ENCODE measurements at regions not wholly inside any gene's neighbourhood (a gene's known extent, or its start where the extent isn't known, plus 50 kb on each side); places are given as distances from the start of the nearest gene placed in this dataset.

GRCh38 chr22:22771696-22772377 lies 115.8 kb upstream of the IGLL5 start:
- no peak for TF ChIP-seq ZNF585B (tag by site-specific recombination; IDR thresholded peaks at IDR 0.05)
- TF ChIP-seq, protein P1, sequence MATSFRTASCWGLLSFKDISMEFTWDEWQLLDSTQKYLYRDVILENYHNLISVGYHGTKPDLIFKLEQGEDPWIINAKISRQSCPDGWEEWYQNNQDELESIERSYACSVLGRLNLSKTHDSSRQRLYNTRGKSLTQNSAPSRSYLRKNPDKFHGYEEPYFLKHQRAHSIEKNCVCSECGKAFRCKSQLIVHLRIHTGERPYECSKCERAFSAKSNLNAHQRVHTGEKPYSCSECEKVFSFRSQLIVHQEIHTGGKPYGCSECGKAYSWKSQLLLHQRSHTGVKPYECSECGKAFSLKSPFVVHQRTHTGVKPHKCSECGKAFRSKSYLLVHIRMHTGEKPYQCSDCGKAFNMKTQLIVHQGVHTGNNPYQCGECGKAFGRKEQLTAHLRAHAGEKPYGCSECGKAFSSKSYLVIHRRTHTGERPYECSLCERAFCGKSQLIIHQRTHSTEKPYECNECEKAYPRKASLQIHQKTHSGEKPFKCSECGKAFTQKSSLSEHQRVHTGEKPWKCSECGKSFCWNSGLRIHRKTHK (tag by site-specific recombination; IDR thresholded peaks at IDR 0.05) = no peak
- TF ChIP-seq, protein P2, sequence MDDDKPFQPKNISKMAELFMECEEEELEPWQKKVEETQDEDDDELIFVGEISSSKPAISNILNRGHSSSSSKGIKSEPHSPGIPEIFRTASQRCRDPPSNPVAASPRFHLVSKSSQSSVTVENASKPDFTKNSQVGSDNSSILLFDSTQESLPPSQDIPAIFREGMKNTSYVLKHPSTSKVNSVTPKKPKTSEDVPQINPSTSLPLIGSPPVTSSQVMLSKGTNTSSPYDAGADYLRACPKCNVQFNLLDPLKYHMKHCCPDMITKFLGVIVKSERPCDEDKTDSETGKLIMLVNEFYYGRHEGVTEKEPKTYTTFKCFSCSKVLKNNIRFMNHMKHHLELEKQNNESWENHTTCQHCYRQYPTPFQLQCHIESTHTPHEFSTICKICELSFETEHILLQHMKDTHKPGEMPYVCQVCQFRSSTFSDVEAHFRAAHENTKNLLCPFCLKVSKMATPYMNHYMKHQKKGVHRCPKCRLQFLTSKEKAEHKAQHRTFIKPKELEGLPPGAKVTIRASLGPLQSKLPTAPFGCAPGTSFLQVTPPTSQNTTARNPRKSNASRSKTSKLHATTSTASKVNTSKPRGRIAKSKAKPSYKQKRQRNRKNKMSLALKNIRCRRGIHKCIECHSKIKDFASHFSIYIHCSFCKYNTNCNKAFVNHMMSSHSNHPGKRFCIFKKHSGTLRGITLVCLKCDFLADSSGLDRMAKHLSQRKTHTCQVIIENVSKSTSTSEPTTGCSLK (tag by site-specific recombination; IDR thresholded peaks at IDR 0.05) = no peak
- no peak for TF ChIP-seq ZNF48 (tag by site-specific recombination; IDR thresholded peaks at IDR 0.05)
- no peak for TF ChIP-seq ZNF776 (tag by site-specific recombination; IDR thresholded peaks at IDR 0.05; ENCODE audit: borderline replicate concordance)
- no peak for TF ChIP-seq ZNF239 (tag by site-specific recombination; IDR thresholded peaks at IDR 0.05)
- no peak for TF ChIP-seq ZNF140 (tag by site-specific recombination; IDR thresholded peaks at IDR 0.05)
- TF ChIP-seq ZNF394 (tag by site-specific recombination; IDR thresholded peaks at IDR 0.05; ENCODE audit: borderline replicate concordance) = no peak
- TF ChIP-seq ZNF660 (tag by site-specific recombination; IDR thresholded peaks at IDR 0.05) = no peak
- no peak for TF ChIP-seq YY2 (tag by site-specific recombination; IDR thresholded peaks at IDR 0.05)
- no peak for TF ChIP-seq ZNF555 (tag by site-specific recombination; conservative IDR thresholded peaks at IDR 0.05)
- TF ChIP-seq ZNF324 (tag by site-specific recombination; IDR thresholded peaks at IDR 0.05) = no peak
- Histone ChIP-seq H3K36me3 (ENCODE audit: control insufficient read depth in 2 of 2, insufficient read depth in 1 of 2, low read length in 2 of 2) (no peaks in the 10 kb centered on the region), H3K9me3 (ENCODE audit: control insufficient read depth, insufficient read depth, low read depth, low read length) (no peaks in the 10 kb centered on the region), H3K4me1 (ENCODE audit: control insufficient read depth, insufficient read depth, low read length) (no peaks in the 10 kb centered on the region), H3K4me3 (ENCODE audit: low read depth, low read length) (no peak overlapping the region), H3K27ac (ENCODE audit: extremely low read depth, low read depth, low read length) (no peak overlapping the region)
- ChIA-PET POLR2A (no interaction called here), CTCF (interaction anchor here (0.7 to 9.5 kb wide), 14 partner anchors 13 to 429 kb away, joined by 3 to 158 read pairs (median 11); no protein-coding TSS in a partner anchor)

DNA sequence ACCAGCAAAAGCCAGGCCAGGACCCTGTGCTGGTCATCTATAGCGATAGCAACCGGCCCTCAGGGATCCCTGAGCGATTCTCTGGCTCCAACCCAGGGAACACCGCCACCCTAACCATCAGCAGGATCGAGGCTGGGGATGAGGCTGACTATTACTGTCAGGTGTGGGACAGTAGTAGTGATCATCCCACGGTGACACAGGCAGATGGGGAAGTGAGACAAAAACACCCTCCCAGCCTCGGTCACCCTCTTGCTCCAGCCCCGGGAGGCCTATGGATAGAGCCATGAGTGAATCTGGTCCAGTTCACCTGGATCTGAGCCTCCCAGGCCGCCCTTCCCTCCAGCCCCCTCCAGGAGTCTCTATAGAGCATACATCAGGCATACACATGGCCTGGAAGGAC lies 115.2 kb upstream of the IGLL5 start:
- TF ChIP-seq ZNF266 (tag by site-specific recombination; IDR thresholded peaks at IDR 0.05; ENCODE audit: low read depth) (no peak), ZNF623 (tag by site-specific recombination; IDR thresholded peaks at IDR 0.05) (no peak), ZNF621 (tag by site-specific recombination; IDR thresholded peaks at IDR 0.05) (no peak), ZNF138 (tag by site-specific recombination; IDR thresholded peaks at IDR 0.05; ENCODE audit: borderline replicate concordance) (no peak), ZNF202 (tag by site-specific recombination; IDR thresholded peaks at IDR 0.05; ENCODE audit: borderline replicate concordance) (no peak), ZNF239 (tag by site-specific recombination; IDR thresholded peaks at IDR 0.05) (no peak), KLF16 (tag by site-specific recombination; IDR thresholded peaks at IDR 0.05) (no peak), ZNF423 (tag by site-specific recombination; IDR thresholded peaks at IDR 0.05) (no peak), ZNF596 (tag by site-specific recombination; IDR thresholded peaks at IDR 0.05) (no peak), SCRT1 (tag by site-specific recombination; IDR thresholded peaks at IDR 0.05; ENCODE audit: borderline replicate concordance) (no peak), ZNF777 (tag by site-specific recombination; IDR thresholded peaks at IDR 0.05; ENCODE audit: borderline replicate concordance) (no peak), ZNF394 (tag by site-specific recombination; IDR thresholded peaks at IDR 0.05; ENCODE audit: borderline replicate concordance) (no peak), ZNF341 (tag by site-specific recombination; IDR thresholded peaks at IDR 0.05; ENCODE audit: low read depth) (no peak)
- TF ChIP-seq, protein P3, sequence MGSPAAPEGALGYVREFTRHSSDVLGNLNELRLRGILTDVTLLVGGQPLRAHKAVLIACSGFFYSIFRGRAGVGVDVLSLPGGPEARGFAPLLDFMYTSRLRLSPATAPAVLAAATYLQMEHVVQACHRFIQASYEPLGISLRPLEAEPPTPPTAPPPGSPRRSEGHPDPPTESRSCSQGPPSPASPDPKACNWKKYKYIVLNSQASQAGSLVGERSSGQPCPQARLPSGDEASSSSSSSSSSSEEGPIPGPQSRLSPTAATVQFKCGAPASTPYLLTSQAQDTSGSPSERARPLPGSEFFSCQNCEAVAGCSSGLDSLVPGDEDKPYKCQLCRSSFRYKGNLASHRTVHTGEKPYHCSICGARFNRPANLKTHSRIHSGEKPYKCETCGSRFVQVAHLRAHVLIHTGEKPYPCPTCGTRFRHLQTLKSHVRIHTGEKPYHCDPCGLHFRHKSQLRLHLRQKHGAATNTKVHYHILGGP (tag by site-specific recombination; IDR thresholded peaks at IDR 0.05) = no peak
- TF ChIP-seq, protein P4, sequence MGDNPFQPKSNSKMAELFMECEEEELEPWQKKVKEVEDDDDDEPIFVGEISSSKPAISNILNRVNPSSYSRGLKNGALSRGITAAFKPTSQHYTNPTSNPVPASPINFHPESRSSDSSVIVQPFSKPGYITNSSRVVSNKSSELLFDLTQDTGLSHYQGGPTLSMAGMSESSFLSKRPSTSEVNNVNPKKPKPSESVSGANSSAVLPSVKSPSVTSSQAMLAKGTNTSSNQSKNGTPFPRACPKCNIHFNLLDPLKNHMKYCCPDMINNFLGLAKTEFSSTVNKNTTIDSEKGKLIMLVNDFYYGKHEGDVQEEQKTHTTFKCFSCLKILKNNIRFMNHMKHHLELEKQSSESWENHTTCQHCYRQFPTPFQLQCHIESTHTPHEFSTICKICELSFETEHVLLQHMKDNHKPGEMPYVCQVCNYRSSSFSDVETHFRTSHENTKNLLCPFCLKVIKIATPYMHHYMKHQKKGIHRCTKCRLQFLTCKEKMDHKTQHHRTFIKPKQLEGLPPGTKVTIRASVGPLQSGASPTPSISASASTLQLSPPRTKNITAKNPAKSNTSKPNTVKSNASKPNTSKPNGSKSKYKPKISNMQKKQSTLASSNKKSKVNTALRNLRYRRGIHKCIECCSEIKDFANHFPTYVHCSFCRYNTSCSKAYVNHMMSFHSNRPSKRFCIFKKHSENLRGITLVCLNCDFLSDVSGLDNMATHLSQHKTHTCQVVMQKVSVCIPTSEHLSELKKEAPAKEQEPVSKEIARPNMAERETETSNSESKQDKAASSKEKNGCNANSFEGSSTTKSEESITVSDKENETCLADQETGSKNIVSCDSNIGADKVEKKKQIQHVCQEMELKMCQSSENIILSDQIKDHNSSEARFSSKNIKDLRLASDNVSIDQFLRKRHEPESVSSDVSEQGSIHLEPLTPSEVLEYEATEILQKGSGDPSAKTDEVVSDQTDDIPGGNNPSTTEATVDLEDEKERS (tag by site-specific recombination; IDR thresholded peaks at IDR 0.05) = no peak
- POLR2A ChIA-PET = no interaction called here
- Histone ChIP-seq H3K4me1 (ENCODE audit: control insufficient read depth, insufficient read depth, low read length) (no peaks in the 10 kb centered on the region), H3K27ac (ENCODE audit: extremely low read depth, low read depth, low read length) (no peak overlapping the region), H3K9me3 (ENCODE audit: control insufficient read depth, insufficient read depth, low read depth, low read length) (no peaks in the 10 kb centered on the region), H3K36me3 (ENCODE audit: control insufficient read depth in 2 of 2, insufficient read depth in 1 of 2, low read length in 2 of 2) (no peaks in the 10 kb centered on the region), H3K4me3 (ENCODE audit: low read depth, low read length) (no peak overlapping the region)
- CTCF ChIA-PET = interaction anchor here (3.8 to 9.5 kb wide), 4 partner anchors 12 to 113 kb away, joined by 26 to 158 read pairs (median 68); no protein-coding TSS in a partner anchor

All from HEK293 (cell line).